ENCODE measurements at regions not wholly inside any gene's neighbourhood (a gene's known extent, or its start where the extent isn't known, plus 50 kb on each side); places are given as distances from the start of the nearest gene placed in this dataset.

- no peak for TF ChIP-seq CTCF (IDR thresholded peaks at IDR 0.05; ENCODE audit: insufficient read depth, low read length)
- TF ChIP-seq POLR2AphosphoS5 (IDR thresholded peaks at IDR 0.05; ENCODE audit: low read depth), result no peak
Observed at GRCh38 chr5:19179571-19179970, 808.4 kb downstream of the CDH18 start.

Measured in HL-60 (cell line).